ENCODE measurements at regions not wholly inside any gene's neighbourhood (a gene's known extent, or its start where the extent isn't known, plus 50 kb on each side); places are given as distances from the start of the nearest gene placed in this dataset.

DNA sequence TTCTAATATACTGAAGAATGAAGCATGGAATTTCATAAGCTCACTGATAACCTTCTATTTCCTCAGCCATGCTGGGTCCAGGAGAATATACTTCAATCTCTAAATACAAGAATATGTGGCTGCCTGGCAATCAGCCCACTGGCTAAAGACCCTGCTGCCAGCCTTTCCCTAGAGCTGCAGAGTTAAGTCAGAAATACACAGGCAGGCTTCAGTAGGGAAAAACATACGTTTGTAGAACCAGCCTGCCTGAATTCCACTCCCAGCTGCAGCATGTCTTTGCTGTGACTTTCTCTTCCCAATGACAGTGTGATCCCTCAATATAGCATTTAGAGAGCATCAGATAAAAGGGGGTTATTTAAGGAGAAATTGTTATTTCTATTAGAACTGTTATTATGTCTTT is 289.1 kb downstream of the PCDH19 start:
- Mint-ChIP-seq H3K9me3 (ENCODE audit: insufficient read depth) (no peaks in the 10 kb centered on the region), H3K27ac (no peak overlapping the region), H3K4me1 (ENCODE audit: low read depth) (no peaks in the 10 kb centered on the region), H3K36me3 (ENCODE audit: low read depth) (no peaks in the 10 kb centered on the region), H3K4me3 (no peak overlapping the region), H3K27me3 (ENCODE audit: low read depth) (no peaks in the 10 kb centered on the region)
- CTCF ChIA-PET, result no interaction called here
- ATAC-seq, result no peak
- DNase-seq, result no peak
- POLR2A ChIA-PET, result no interaction called here

GRCh38 chrX:100098660-100099375 is 311.3 kb downstream of the PCDH19 start:
- ATAC-seq (no peak), DNase-seq (no peak)
- ChIA-PET POLR2A (no interaction called here), CTCF (no interaction called here)
- Mint-ChIP-seq H3K4me3 (no peak overlapping the region), H3K9me3 (ENCODE audit: insufficient read depth) (no peaks in the 10 kb centered on the region), H3K36me3 (ENCODE audit: low read depth) (no peaks in the 10 kb centered on the region), H3K4me1 (ENCODE audit: low read depth) (no peaks in the 10 kb centered on the region), H3K27ac (no peak overlapping the region), H3K27me3 (ENCODE audit: low read depth) (no peaks in the 10 kb centered on the region)

- ATAC-seq (no peak), DNase-seq (no peak)
- Mint-ChIP-seq H3K27ac (no peak overlapping the region), H3K9me3 (ENCODE audit: insufficient read depth) (no peaks in the 10 kb centered on the region), H3K27me3 (ENCODE audit: low read depth) (no peaks in the 10 kb centered on the region), H3K36me3 (ENCODE audit: low read depth) (no peaks in the 10 kb centered on the region), H3K4me1 (ENCODE audit: low read depth) (no peaks in the 10 kb centered on the region), H3K4me3 (no peak overlapping the region)
- ChIA-PET CTCF (interaction anchor here (0.7 kb wide), 1 partner anchor 96 kb away, joined by 3 read pairs; no protein-coding TSS in a partner anchor), POLR2A (no interaction called here)
Measured at GRCh38 chrX:100090931-100091330, 319.1 kb downstream of the PCDH19 start.

DNA sequence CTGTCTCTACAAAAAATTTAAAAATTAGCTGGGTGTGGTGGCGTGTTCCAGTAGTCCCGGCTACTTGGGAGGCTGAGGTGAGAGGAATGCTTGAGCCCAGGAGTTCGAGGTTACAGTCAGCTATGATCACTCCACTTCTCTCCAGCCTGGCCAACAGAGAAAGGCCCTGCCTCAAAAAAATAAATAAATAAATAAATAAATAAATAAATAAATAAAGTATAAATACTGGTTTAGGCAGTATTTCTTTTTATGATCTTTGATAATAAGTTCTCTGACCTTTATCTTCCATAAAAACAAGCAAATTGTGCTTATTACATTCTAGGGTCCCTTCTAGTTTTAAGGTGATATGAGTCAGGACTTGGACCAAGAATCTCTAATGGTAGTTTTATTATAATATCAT is 320.3 kb downstream of the PCDH19 start:
- Mint-ChIP-seq H3K27ac (no peak overlapping the region), H3K4me3 (no peak overlapping the region), H3K9me3 (ENCODE audit: insufficient read depth) (no peaks in the 10 kb centered on the region), H3K27me3 (ENCODE audit: low read depth) (no peaks in the 10 kb centered on the region), H3K4me1 (ENCODE audit: low read depth) (no peaks in the 10 kb centered on the region), H3K36me3 (ENCODE audit: low read depth) (no peaks in the 10 kb centered on the region)
- ChIA-PET CTCF (no interaction called here), POLR2A (no interaction called here)
- no peak for ATAC-seq
- no peak for DNase-seq

GRCh38 chrX:100085846-100086245 is 324.2 kb downstream of the PCDH19 start:
- ChIA-PET POLR2A (no interaction called here), CTCF (no interaction called here)
- H3K4me3 Mint-ChIP-seq, result no peak overlapping the region
- no peak for DNase-seq
- no peak for ATAC-seq
- no peaks in the 10 kb centered on the region for H3K27me3 Mint-ChIP-seq (ENCODE audit: low read depth)
- no peaks in the 10 kb centered on the region for H3K9me3 Mint-ChIP-seq (ENCODE audit: insufficient read depth)
- H3K36me3 Mint-ChIP-seq (ENCODE audit: low read depth), result no peaks in the 10 kb centered on the region
- H3K4me1 Mint-ChIP-seq (ENCODE audit: low read depth), result no peaks in the 10 kb centered on the region
- no peak overlapping the region for H3K27ac Mint-ChIP-seq

GRCh38 chrX:100083211-100083610 is 326.9 kb downstream of the PCDH19 start:
- ChIA-PET CTCF (no interaction called here), POLR2A (no interaction called here)
- Mint-ChIP-seq H3K36me3 (ENCODE audit: low read depth) (no peaks in the 10 kb centered on the region), H3K27me3 (ENCODE audit: low read depth) (no peaks in the 10 kb centered on the region), H3K9me3 (ENCODE audit: insufficient read depth) (no peaks in the 10 kb centered on the region), H3K4me1 (ENCODE audit: low read depth) (no peaks in the 10 kb centered on the region), H3K27ac (no peak overlapping the region), H3K4me3 (no peak overlapping the region)
- DNase-seq, result no peak
- ATAC-seq, result no peak

- Mint-ChIP-seq H3K36me3 (ENCODE audit: low read depth) (no peaks in the 10 kb centered on the region), H3K9me3 (ENCODE audit: insufficient read depth) (no peaks in the 10 kb centered on the region), H3K27ac (no peak overlapping the region), H3K4me1 (ENCODE audit: low read depth) (no peaks in the 10 kb centered on the region), H3K4me3 (no peak overlapping the region), H3K27me3 (ENCODE audit: low read depth) (no peaks in the 10 kb centered on the region)
- ChIA-PET POLR2A (no interaction called here), CTCF (no interaction called here)
- DNase-seq (no peak), ATAC-seq (no peak)
Measured at GRCh38 chrX:100081503-100081902, 328.6 kb downstream of the PCDH19 start.

GRCh38 chrX:100076031-100076430 is 334.0 kb downstream of the PCDH19 start:
- no peak overlapping the region for H3K27ac Mint-ChIP-seq
- H3K36me3 Mint-ChIP-seq (ENCODE audit: low read depth), result no peaks in the 10 kb centered on the region
- H3K9me3 Mint-ChIP-seq (ENCODE audit: insufficient read depth), result no peaks in the 10 kb centered on the region
- CTCF ChIA-PET, result no interaction called here
- DNase-seq, result no peak
- no peaks in the 10 kb centered on the region for H3K4me1 Mint-ChIP-seq (ENCODE audit: low read depth)
- ATAC-seq, result no peak
- H3K27me3 Mint-ChIP-seq (ENCODE audit: low read depth), result no peaks in the 10 kb centered on the region
- H3K4me3 Mint-ChIP-seq, result no peak overlapping the region
- POLR2A ChIA-PET, result no interaction called here

GRCh38 chrX:100072336-100072735 is 337.7 kb downstream of the PCDH19 start:
- ATAC-seq (no peak), DNase-seq (no peak)
- no peak overlapping the region for H3K27ac Mint-ChIP-seq
- no peaks in the 10 kb centered on the region for H3K36me3 Mint-ChIP-seq (ENCODE audit: low read depth)
- no peaks in the 10 kb centered on the region for H3K27me3 Mint-ChIP-seq (ENCODE audit: low read depth)
- ChIA-PET POLR2A (no interaction called here), CTCF (no interaction called here)
- no peaks in the 10 kb centered on the region for H3K9me3 Mint-ChIP-seq (ENCODE audit: insufficient read depth)
- H3K4me3 Mint-ChIP-seq, result no peak overlapping the region
- no peaks in the 10 kb centered on the region for H3K4me1 Mint-ChIP-seq (ENCODE audit: low read depth)

DNA sequence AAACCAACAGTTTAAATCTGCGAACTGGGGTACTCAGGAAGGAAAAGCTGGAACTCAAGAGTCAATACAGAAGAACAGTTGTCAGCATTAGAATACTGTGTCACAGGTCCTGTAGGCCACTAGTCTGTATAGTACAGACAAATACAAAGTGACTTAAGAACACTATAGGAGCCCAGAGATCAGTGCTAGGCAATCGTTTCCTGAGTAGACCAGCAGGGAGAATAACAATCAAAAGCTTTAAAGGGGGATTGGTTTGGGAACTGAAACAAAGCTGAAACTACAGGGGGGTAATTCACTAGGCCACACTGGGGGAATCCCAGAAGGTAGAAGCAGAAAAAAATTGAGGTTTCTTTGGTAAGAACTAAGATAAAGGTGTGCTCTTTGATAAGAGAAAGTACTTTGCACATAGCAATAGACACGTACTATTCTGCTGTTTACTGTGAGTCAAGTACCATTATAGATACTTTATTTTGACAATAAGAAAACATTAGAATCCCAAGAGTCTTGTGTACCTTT is 339.7 kb downstream of the PCDH19 start:
- no peaks in the 10 kb centered on the region for H3K27me3 Mint-ChIP-seq (ENCODE audit: low read depth)
- ATAC-seq, result no peak

GRCh38 chrX:100048156-100048555 is 361.9 kb downstream of the PCDH19 start:
- ChIA-PET POLR2A (no interaction called here), CTCF (no interaction called here)
- Mint-ChIP-seq H3K27me3 (ENCODE audit: low read depth) (no peaks in the 10 kb centered on the region), H3K4me3 (no peak overlapping the region), H3K4me1 (ENCODE audit: low read depth) (no peaks in the 10 kb centered on the region), H3K9me3 (ENCODE audit: insufficient read depth) (no peaks in the 10 kb centered on the region), H3K27ac (no peak overlapping the region), H3K36me3 (ENCODE audit: low read depth) (no peaks in the 10 kb centered on the region)
- ATAC-seq (no peak), DNase-seq (no peak)

More for the DNA sequence above, 339.7 kb downstream of the PCDH19 start:
- Mint-ChIP-seq H3K4me1 (ENCODE audit: low read depth) (no peaks in the 10 kb centered on the region), H3K4me3 (no peak overlapping the region), H3K9me3 (ENCODE audit: insufficient read depth) (no peaks in the 10 kb centered on the region), H3K36me3 (ENCODE audit: low read depth) (no peaks in the 10 kb centered on the region), H3K27ac (no peak overlapping the region)
- DNase-seq, result no peak
- ChIA-PET POLR2A (no interaction called here), CTCF (no interaction called here)

Data from activated CD8-positive, alpha-beta T cell treated with anti-CD3 and anti-CD28 coated beads, Interleukin-2, amount 10 ng/mL, durations not matched to agents 7 days and 5 days (primary cell).